HG03196 (cell line): ENCODE measurements at regions not wholly inside any gene's neighbourhood (a gene's known extent, or its start where the extent isn't known, plus 50 kb on each side); places are given as distances from the start of the nearest gene placed in this dataset.

ENCODE experiments used
- ATAC-seq: cut with Tn5 transposase; IDR thresholded peaks from one replicate; pipeline ENCODE4 v1.9.1; 2021; ENCODE audit not compliant: unreplicated experiment

DNA sequence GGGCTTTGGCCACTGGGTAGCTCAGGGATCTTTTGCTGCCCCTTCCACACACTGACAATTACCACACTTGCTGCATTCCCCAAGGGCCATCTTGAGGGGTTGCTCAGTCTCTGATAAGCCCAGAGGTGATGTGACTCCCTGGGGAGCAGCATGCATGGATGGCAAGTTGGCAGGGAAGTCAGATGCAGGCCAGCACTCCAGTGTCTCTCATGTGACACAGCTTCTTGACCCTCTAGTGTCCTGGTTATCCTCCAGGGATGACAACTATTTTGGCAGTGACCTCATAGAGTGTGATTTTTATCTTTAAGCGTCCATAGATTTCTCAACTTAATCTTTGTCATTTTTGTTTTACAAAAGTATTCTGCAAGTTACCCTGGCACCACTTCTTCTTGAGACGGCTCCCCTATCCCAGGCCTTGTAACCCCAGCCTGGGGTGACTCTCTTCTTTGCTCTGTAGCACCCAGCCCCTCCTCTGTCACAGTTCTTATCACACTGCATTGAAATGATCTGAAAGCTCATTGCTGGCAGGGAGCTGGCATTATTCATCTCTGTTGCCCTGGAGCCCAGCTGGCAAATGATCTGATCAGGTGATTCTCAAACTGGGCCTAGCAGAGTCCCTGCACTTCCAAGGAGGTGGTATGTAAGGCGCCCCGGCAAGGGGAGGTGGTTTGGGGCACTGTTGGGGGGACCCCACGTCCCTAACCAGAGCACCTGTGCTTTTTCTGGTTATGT is 72.6 kb downstream of the TENT5C start:
- ATAC-seq: no peak

DNA sequence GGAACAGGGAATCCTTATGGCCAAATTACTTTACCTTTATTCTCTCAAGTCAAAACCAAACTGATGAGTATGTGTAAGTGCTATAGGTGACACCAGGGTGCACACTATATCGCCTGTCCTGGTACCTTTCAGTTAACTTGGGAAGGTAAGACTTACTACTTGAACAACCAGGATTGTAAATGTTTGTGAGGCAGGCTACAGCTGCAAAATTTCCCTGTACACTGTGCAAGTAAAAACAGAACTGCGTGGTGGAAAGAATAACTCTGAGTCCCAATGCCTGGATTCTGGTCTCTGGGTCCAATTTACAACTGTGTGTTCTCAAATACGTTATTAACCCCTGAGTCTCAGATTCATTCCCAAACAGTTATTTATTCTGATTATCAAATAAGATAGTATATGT is 73.5 kb downstream of the TENT5C start:
- ATAC-seq: no peak

DNA sequence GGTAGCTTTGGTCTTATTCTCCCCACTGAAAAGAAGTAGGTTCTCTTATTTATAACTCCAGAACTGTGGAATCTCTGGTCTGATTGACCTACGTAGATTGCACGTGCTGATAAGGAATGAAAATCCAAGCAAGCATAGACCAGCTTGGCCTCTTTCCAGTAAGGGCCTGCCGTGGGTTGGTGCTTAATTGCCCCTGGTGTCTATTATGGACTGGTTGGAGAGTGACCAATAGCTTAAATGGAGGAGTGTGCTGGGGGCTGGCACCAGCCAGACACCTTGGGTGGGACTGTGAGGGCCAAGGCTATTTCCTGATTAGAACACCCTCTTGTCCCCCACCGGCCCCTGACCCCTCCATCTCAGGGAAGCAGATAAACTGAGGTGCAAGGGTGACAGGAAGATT is 74.0 kb downstream of the TENT5C start:
- ATAC-seq: no peak

GRCh38 chr1:117680316-117681002 is 74.6 kb downstream of the TENT5C start:
- ATAC-seq: no peak

- no peak for ATAC-seq
Observed at GRCh38 chr1:117681093-117681900, 75.4 kb downstream of the TENT5C start.

GRCh38 chr1:117681901-117682250 is 76.0 kb downstream of the TENT5C start:
- no peak for ATAC-seq

DNA sequence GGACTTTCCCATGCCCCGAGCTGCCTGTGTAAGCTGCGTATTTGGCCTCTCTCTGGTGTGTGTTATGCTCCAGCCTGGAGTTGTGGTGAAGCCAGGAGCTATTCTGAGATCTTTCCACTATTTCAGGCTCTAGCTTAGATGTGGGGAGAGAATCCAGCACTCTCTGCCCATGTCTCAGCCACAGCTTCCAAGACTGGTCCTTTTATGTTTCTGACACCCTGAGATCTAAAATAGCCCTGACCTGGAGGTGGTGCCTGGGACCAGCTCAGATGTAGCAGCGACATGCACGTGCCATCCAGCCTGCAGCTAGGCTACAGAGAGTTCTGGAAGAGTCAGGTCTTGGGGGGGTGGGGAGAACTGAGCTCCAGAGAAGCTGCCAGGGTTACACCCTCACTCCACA is 76.5 kb downstream of the TENT5C start:
- ATAC-seq: no peak

GRCh38 chr1:117683571-117684285 is 77.9 kb downstream of the TENT5C start:
- no peak for ATAC-seq

DNA sequence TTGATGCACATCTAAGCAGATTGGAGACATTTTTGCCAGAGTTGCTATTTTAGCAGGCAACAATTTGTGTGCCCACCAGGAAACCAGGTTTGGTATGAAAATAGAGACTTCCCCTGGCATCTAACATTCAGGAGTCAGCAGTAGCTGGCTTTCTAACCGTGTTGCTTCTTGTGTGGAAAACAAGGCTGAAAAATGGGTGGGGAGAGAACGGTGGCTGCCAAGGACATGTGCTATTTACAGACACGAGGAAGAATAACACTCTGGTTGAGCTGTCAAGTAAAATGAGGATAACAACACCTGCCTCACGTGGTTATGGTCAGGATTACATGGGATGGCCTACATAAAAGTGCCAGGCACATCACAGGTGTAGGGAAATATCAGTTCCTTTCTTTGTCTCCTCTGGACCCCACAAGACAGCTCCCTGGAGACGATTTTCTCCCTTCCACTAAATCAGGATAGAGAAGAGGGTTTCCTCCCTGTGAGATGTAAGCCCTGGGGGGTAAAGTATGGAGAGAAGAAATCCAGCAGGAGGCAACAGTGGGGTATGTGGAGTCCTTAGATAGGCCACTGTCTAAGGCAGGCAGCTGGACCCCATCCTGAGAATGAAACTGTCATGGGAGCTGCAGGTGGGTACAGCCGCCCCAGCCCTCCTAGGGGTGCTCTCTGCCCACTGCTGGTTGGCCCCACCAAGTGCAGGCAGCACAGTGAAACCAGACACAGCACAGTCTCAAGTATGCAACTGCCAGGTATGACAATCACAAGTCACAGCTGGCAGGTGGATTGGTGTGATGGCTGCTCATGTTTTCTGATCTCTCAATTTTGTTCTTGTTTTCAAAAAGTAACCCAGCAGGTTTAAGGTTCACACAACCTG is 80.3 kb downstream of the TENT5C start:
- no peak for ATAC-seq

DNA sequence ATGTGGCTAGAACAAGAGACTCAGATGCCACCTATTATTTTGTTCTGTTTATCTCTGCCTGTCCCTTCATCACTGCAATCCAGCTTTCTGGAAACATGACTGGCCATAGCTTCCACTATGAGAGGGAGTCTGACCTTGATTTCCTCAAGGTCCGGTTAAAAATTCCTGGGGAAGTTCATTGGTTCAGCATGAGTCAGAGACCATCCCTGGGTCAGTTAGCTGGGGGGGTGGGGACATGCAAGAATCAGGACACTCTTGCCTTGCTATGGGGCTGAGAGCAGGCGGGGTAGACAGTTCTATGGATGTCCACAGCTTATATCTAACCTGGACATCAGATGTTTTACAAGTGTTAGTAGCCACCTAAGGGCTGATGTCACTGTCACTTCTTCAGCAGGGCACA is 81.1 kb downstream of the TENT5C start:
- ATAC-seq: no peak

- no peak for ATAC-seq
Observed at GRCh38 chr1:117689997-117690625, 84.3 kb downstream of the TENT5C start.

DNA sequence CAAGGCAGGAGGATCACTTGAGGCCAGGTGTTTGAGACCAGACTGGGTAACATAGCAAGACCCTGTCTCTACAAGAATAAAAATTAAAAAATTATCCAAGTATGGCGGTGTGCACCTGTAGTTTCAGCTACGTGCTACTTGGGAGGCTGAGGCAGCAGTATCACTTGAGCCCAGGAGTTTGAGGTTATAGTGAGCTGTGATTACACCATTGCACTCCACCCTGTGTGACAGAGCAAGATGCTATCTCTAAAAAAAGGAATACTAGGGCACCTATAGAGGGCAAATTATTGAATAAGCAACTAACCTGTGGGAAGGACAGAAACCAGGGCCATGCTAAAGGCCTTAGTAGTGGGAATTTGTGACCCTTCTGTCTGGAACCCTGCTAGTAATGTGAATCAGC is 86.1 kb downstream of the TENT5C start:
- no peak for ATAC-seq

- no peak for ATAC-seq
Observed at GRCh38 chr1:117694543-117694942, 88.7 kb downstream of the TENT5C start.

DNA sequence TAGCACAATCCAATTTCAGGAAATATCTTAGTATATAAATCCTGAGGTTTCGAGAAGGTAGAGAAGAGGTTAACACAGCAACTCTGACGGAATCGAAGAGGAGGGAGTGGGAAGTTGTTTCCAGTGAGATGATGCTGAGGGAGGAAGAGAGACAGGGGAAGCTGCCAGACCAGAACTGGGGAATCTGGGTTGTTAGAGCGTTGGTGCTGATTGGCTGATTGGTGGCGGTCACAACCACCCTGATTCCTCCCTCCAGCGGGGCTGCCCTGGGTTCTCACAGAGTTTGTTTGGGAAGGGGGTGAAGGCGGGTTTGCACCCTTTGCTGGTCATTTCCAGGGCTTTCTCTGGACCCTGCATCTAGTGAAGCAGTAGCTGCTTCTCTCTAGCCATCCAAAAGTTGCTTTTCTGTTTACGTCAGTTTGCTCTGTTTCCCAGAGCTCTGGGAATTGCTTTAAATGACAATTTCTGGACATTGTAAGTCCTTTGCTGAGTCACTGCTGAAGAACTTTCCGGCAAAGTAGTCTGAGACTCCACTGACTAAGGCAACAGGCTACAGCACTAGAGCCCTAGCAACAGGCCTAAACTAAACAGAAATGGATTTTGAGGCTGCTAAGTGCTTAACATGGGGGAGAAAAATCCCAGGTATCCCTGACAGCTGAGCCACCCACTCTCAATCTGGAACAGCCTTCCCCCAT is 90.1 kb downstream of the TENT5C start:
- ATAC-seq: no peak

GRCh38 chr1:117696561-117696960 is 90.7 kb downstream of the TENT5C start:
- no peak for ATAC-seq

GRCh38 chr1:117697220-117697781 is 91.5 kb downstream of the TENT5C start:
- no peak for ATAC-seq

DNA sequence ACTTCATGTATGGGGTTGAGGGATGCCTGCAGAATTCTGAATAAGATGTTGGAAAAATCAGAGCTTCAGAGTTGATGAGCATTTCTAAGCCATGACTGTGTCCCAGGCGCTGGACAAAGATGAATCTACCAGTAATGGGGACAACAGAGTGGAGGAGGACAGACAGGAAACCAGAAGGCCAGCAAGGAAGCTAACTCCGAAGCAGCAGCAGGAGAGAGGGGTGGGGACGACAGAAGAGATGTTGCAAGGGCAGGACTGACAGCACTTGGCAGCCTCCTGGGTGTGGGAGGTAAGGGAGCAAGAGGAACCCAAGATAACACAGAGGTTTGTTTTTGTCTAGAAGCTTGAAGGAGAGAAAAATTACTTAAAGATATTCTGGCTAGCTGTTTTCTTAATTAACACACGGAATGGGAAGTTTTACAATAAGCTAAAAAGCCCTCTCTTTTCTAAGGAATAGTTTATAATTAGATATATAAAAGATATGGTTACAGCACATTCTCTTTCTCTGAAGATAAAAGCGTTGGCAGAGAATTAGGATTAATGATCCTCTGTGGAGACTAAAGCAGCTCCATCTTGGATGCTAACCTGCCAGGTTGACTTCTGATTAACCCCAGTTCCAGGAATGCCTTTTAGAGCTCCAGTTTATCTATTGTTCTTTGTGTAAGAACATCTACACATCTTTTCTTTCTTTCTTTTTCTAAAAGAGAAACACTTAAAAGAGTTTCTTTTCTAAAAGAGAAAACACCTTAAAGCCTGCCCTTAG is 92.7 kb downstream of the TENT5C start:
- no peak for ATAC-seq

- no peak for ATAC-seq
Observed at GRCh38 chr1:117699953-117700352, 94.1 kb downstream of the TENT5C start.
